ENCODE measurements at regions not wholly inside any gene's neighbourhood (a gene's known extent, or its start where the extent isn't known, plus 50 kb on each side); places are given as distances from the start of the nearest gene placed in this dataset.

DNA sequence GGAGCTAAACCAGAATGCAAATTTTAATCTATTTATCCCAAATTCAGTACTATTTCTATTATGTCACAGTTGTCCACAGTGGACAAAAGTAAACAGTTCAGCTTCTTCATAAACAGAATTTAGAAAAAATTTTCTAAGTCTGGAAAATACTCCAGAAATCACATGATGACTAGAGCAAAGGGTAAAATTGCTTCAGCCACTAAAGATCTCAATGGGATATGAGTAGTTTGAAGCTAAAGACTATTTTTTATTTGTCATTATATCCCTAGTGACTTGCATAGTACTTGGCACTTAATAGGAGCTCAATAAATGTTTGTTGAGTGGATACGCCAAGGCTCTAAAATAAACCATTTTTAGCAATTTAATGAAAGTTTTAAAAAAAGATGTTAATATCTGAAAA lies 354.3 kb upstream of the AGTR1 start:
- no peak for TF ChIP-seq POLR2A (IDR thresholded peaks at IDR 0.05; ENCODE audit: low read depth, low read length)
- TF ChIP-seq POLR2AphosphoS5 (IDR thresholded peaks at IDR 0.05; ENCODE audit: low read depth, low read length), result no peak
